ENCODE measurements at regions not wholly inside any gene's neighbourhood (a gene's known extent, or its start where the extent isn't known, plus 50 kb on each side); places are given as distances from the start of the nearest gene placed in this dataset.

DNA sequence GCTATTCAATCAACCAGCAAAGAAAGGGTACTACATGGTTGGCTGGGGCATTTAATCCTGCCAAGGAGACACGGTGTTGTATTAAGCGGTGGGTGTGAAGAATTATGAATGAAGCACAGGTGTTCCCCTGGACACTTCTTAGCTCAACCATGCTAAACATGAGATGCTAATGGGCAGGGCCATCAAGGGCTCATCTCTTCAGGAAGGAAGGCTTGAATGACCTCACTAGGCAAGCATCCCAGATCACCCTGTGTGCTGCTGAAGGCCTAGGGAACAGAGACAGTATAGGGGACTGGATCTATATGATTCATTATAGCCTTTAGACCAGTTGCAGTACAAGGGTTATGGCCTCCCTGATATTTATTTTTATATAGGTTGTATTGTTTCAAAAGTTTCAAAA is 221.3 kb upstream of the SLCO3A1 start:
- intact Hi-C loops (cut with micrococcal nuclease): no loop called here
- DNase-seq (no peak), ATAC-seq (no peak)
- Histone ChIP-seq H4K20me1 (ENCODE audit: low read length) (no peaks in the 10 kb centered on the region), H3K27ac (ENCODE audit: low read length) (no peak overlapping the region), H3K4me3 (ENCODE audit: low read length) (no peak overlapping the region), H2AFZ (ENCODE audit: low read length) (no peak overlapping the region), H3K27me3 (ENCODE audit: low read length) (peaks cover 23% of the 10 kb centered on the region), H3K36me3 (ENCODE audit: low read depth, low read length) (no peaks in the 10 kb centered on the region), H3K9me2 (replicated peaks; ENCODE audit: low read length) (no peaks in the 10 kb centered on the region), H3K9ac (ENCODE audit: low read length) (no peak overlapping the region), H3K4me1 (ENCODE audit: insufficient read depth, low read length) (no peaks in the 10 kb centered on the region), H3K79me2 (ENCODE audit: low read length) (no peaks in the 10 kb centered on the region), H3K4me2 (ENCODE audit: low read length) (no peak overlapping the region), H3K9me3 (ENCODE audit: low read length) (no peaks in the 10 kb centered on the region), H3F3A (ENCODE audit: low read length, unreplicated experiment) (no peaks in the 10 kb centered on the region)
- POLR2A ChIA-PET (ENCODE audit: unreplicated experiment): no interaction called here
- no peak for TF ChIP-seq EZH2 (IDR thresholded peaks at IDR 0.05; ENCODE audit: low read length, unreplicated experiment)
- no peak for TF ChIP-seq CTCF (conservative IDR thresholded peaks at IDR 0.05; ENCODE audit: low read depth, low read length)
- TF ChIP-seq EZH2phosphoT487 (IDR thresholded peaks at IDR 0.05; ENCODE audit: borderline replicate concordance, low read length): no peak
- no TSS peak for BruUV-seq (replicated peaks)
- CTCF ChIA-PET: no interaction called here

- no peak overlapping the region for H3K27ac ChIP-seq (ENCODE audit: low read length)
- H3F3A ChIP-seq (ENCODE audit: low read length, unreplicated experiment): no peaks in the 10 kb centered on the region
- peaks cover 15% of the 10 kb centered on the region for H3K27me3 ChIP-seq (ENCODE audit: low read length)
- H3K9me2 ChIP-seq (replicated peaks; ENCODE audit: low read length): no peaks in the 10 kb centered on the region
- H3K4me3 ChIP-seq (ENCODE audit: low read length): no peak overlapping the region
- no peak for ATAC-seq
- BruUV-seq (replicated peaks): no TSS peak
- H3K36me3 ChIP-seq (ENCODE audit: low read depth, low read length): no peaks in the 10 kb centered on the region
- H3K9ac ChIP-seq (ENCODE audit: low read length): no peak overlapping the region
- no peaks in the 10 kb centered on the region for H3K79me2 ChIP-seq (ENCODE audit: low read length)
- H3K4me2 ChIP-seq (ENCODE audit: low read length): no peak overlapping the region
- ChIA-PET CTCF (no interaction called here), POLR2A (ENCODE audit: unreplicated experiment) (no interaction called here)
- H4K20me1 ChIP-seq (ENCODE audit: low read length): no peaks in the 10 kb centered on the region
- intact Hi-C loops (cut with micrococcal nuclease): no loop called here
- TF ChIP-seq EZH2 (IDR thresholded peaks at IDR 0.05; ENCODE audit: low read length, unreplicated experiment): no peak
- TF ChIP-seq EZH2phosphoT487 (IDR thresholded peaks at IDR 0.05; ENCODE audit: borderline replicate concordance, low read length): no peak
- TF ChIP-seq CTCF (conservative IDR thresholded peaks at IDR 0.05; ENCODE audit: low read depth, low read length): no peak
- no peak for DNase-seq
- H3K9me3 ChIP-seq (ENCODE audit: low read length): no peaks in the 10 kb centered on the region
- H2AFZ ChIP-seq (ENCODE audit: low read length): no peak overlapping the region
- no peaks in the 10 kb centered on the region for H3K4me1 ChIP-seq (ENCODE audit: insufficient read depth, low read length)
Measured at GRCh38 chr15:91632981-91633380, 220.5 kb upstream of the SLCO3A1 start.

DNA sequence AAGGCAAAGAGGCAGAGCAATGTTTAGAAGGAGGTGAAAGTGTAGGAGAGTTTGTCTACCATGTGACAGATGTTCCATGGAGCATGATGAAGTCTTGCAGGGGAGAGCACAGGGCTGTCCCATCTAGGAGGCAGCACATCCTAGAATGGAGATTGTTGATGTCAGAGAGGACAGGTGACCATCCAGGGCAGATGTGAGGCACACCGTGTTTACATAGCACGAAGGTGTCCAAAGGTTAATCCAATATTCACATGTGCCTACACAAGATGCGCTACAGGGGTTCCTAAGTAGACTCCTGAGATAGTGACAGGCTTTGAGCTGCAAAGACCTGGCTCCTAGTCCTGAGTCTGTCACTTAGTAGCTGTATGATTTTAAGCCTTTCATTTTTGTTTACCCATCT is 219.3 kb upstream of the SLCO3A1 start:
- TF ChIP-seq CTCF (conservative IDR thresholded peaks at IDR 0.05; ENCODE audit: low read depth, low read length) (no peak), EZH2phosphoT487 (IDR thresholded peaks at IDR 0.05; ENCODE audit: borderline replicate concordance, low read length) (no peak), EZH2 (IDR thresholded peaks at IDR 0.05; ENCODE audit: low read length, unreplicated experiment) (no peak)
- Histone ChIP-seq H3K4me2 (ENCODE audit: low read length) (no peak overlapping the region), H3K79me2 (ENCODE audit: low read length) (no peaks in the 10 kb centered on the region), H3K36me3 (ENCODE audit: low read depth, low read length) (no peaks in the 10 kb centered on the region), H2AFZ (ENCODE audit: low read length) (no peak overlapping the region), H3K4me3 (ENCODE audit: low read length) (no peak overlapping the region), H3K9me3 (ENCODE audit: low read length) (no peaks in the 10 kb centered on the region), H4K20me1 (ENCODE audit: low read length) (no peaks in the 10 kb centered on the region), H3K9ac (ENCODE audit: low read length) (no peak overlapping the region), H3K27me3 (ENCODE audit: low read length) (peaks cover 3% of the 10 kb centered on the region), H3F3A (ENCODE audit: low read length, unreplicated experiment) (no peaks in the 10 kb centered on the region), H3K9me2 (replicated peaks; ENCODE audit: low read length) (no peaks in the 10 kb centered on the region), H3K4me1 (ENCODE audit: insufficient read depth, low read length) (no peaks in the 10 kb centered on the region), H3K27ac (ENCODE audit: low read length) (no peak overlapping the region)
- no TSS peak for BruUV-seq (replicated peaks)
- ATAC-seq: no peak
- ChIA-PET CTCF (no interaction called here), POLR2A (ENCODE audit: unreplicated experiment) (no interaction called here)
- intact Hi-C loops (cut with micrococcal nuclease): no loop called here
- no peak for DNase-seq
